Activated CD4-positive, alpha-beta T cell treated with anti-CD3 and anti-CD28 coated beads, Interleukin-2, amount 10 ng/mL, durations not matched to agents 24 days and 14 days (primary cell): ENCODE measurements at regions not wholly inside any gene's neighbourhood (a gene's known extent, or its start where the extent isn't known, plus 50 kb on each side); places are given as distances from the start of the nearest gene placed in this dataset.

ENCODE experiments used
- DNase-seq: peaks from one replicate; pipeline ENCODE4 v3.0.0; 2022
- H3K27ac Mint-ChIP-seq: one replicate; pipeline ENCODE4 v1.8.0; 2022; ENCODE audit warnings: mild to moderate bottlenecking, mixed read lengths
- H3K27me3 Mint-ChIP-seq: one replicate; pipeline ENCODE4 v1.8.0; 2022; ENCODE audit warnings: mixed read lengths
- H3K36me3 Mint-ChIP-seq: one replicate; pipeline ENCODE4 v1.8.0; 2022; ENCODE audit warnings: low read depth, mild to moderate bottlenecking, mixed read lengths
- H3K4me1 Mint-ChIP-seq: one replicate; pipeline ENCODE4 v1.8.0; 2021; ENCODE audit warnings: mixed read lengths
- H3K4me3 Mint-ChIP-seq: one replicate; pipeline ENCODE4 v1.8.0; 2022; ENCODE audit warnings: mild to moderate bottlenecking, moderate library complexity, mixed read lengths
- H3K9me3 Mint-ChIP-seq: one replicate; pipeline ENCODE4 v1.8.0; 2021; ENCODE audit warnings: mixed read lengths
- intact Hi-C: fragments of 100-400 bp; cut with micrococcal nuclease; formaldehyde crosslinking; loops from one replicate; pipeline ENCODE4 v1.15.1; 2023

DNA sequence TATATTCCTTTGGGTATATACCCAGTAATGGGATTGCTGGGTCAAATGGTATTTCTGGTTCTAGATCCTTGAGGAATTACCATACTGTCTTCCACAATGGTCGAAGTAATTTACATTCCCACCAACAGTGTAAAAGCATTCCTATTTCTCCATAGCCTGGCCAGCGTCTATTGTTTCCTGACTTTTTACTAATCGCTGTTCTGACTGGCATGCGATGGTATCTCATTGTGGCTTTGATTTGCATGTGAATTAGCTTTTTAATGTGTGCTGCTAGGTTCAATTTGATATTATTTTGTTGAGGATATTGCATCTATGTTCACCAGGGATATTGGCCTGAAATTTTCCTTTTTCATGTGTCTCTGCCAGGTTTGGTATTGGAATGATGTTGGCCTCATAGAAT lies 67.4 kb upstream of the VRK2 start:
- Mint-ChIP-seq H3K27ac (no peak overlapping the region), H3K9me3 (peaks cover 11% of the 10 kb centered on the region), H3K4me3 (no peak overlapping the region), H3K27me3 (no peaks in the 10 kb centered on the region), H3K4me1 (no peaks in the 10 kb centered on the region), H3K36me3 (no peaks in the 10 kb centered on the region)
- intact Hi-C loops, result no loop called here
- no peak for DNase-seq

DNA sequence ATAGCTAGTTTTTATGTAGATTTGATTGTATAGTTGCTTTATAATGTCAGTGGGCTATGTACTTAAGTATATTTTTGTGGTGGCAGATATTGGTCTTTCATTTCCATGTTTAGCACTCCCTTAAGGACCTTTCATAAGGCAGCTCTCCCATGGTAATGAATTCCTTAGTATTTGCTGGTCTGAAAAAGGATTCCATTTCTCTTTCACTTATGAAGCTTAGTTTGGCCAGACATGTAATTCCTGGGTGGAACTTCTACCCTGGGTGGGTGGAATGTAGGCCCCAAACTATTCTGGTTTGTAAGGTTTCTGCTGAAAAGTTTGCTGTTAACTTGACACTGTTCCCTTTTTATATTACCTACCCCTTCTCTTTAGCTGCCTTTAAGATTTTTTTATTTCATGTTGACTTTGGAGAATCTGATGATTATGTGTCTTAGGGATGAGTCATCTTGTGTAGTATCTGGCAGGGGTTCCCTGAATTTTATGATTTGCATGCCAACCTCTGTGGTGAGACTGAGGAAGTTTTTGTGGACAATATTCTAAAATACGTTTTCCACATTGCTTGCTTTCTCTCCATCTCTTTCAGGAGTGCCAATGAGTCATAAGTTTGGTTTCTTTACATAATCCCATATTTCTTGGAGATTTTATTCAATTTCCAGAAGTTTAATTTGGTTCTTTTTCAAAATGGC lies 65.4 kb upstream of the VRK2 start:
- H3K27ac Mint-ChIP-seq, result no peak overlapping the region
- H3K36me3 Mint-ChIP-seq, result no peaks in the 10 kb centered on the region
- no peak overlapping the region for H3K4me3 Mint-ChIP-seq
- no peaks in the 10 kb centered on the region for H3K27me3 Mint-ChIP-seq
- DNase-seq, result no peak
- intact Hi-C loops, result no loop called here
- no peaks in the 10 kb centered on the region for H3K4me1 Mint-ChIP-seq
- peaks cover 11% of the 10 kb centered on the region for H3K9me3 Mint-ChIP-seq

DNA sequence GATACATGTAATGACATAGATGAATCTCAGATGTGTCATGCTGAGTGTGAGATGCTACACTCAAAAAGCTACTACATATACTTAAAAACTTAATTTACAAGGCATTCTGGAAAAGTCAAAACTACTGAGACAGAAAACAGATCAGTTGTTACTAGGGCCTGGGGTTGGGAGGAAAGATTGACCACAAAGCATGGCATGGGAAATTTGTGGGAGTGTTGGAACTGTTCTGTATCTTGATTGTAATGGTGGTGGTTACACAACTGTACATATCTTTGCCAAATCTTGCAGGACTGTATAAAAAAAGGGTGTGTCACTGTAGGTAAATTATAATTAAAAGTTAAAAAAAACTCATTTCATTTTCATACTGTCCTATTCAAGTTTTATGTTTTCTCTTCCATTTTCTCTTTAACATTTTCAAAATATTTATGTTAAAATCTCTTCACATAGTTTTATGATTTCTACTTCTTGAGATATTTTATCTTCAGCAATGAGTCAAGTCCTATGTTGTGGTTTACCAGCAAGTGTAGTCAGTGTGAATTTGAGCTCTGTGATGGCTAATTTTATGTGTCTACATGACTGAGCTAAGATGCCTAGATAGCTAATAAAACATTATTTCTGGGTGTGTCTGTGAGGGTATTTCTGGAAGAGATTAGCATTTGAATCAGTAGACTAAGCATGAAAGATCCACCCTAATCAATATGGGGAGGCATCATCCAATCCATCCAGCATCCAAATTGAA lies 58.6 kb upstream of the VRK2 start:
- Mint-ChIP-seq H3K4me1 (no peaks in the 10 kb centered on the region), H3K9me3 (peaks cover 2% of the 10 kb centered on the region), H3K27me3 (no peaks in the 10 kb centered on the region), H3K27ac (no peak overlapping the region), H3K36me3 (no peaks in the 10 kb centered on the region), H3K4me3 (no peak overlapping the region)
- intact Hi-C loops, result no loop called here
- no peak for DNase-seq

DNA sequence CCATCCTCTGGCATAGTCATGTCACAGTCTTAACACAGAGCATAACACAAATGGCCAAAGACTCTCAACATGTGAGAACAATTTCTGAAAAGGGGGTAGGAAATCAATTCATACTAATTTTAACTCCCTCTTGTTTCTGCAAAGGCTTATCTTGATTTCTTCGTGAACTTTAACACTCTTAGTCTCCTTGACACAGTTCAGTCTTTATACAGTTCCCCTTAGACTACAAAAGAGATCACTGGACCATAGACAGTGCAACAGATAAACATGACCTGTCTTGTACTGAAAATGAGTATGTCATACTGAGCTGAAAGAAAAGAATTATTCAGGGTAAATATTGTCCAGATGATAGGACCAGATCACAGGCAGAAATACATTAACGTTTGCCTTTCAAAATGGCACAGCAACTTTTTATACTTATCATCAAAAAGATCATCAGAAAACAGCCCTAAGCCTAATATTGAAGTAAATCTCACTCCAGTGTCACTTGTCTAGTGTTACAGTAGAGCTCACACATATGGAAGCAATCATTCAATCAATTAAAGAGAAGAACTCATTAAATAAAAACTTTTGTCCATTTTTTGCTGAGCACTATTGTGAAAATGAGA lies 56.4 kb upstream of the VRK2 start:
- Mint-ChIP-seq H3K36me3 (no peaks in the 10 kb centered on the region), H3K27me3 (no peaks in the 10 kb centered on the region), H3K9me3 (no peaks in the 10 kb centered on the region), H3K27ac (no peak overlapping the region), H3K4me1 (no peaks in the 10 kb centered on the region), H3K4me3 (no peak overlapping the region)
- intact Hi-C loops, result no loop called here
- DNase-seq, result no peak
